HG02981 (cell line): ENCODE measurements at regions not wholly inside any gene's neighbourhood (a gene's known extent, or its start where the extent isn't known, plus 50 kb on each side); places are given as distances from the start of the nearest gene placed in this dataset.

Experiments
- ATAC-seq: cut with Tn5 transposase; IDR thresholded peaks from one replicate; pipeline ENCODE4 v1.9.1; 2021; ENCODE audit warnings: mild to moderate bottlenecking, moderate library complexity; ENCODE audit not compliant: unreplicated experiment

GRCh38 chr20:22909436-22909835, 125.7 kb upstream of the SSTR4 start:
- ATAC-seq = no peak

- ATAC-seq = no peak
Observed at GRCh38 chr20:22910287-22910852, 124.7 kb upstream of the SSTR4 start.

- no peak for ATAC-seq
Observed at GRCh38 chr20:22914291-22914690, 120.8 kb upstream of the SSTR4 start.

- ATAC-seq = no peak
Observed at GRCh38 chr20:22915512-22915911, 119.6 kb upstream of the SSTR4 start.

- ATAC-seq = no peak
Observed at GRCh38 chr20:22916021-22916842, 118.9 kb upstream of the SSTR4 start.

GRCh38 chr20:22918286-22918983, 116.7 kb upstream of the SSTR4 start:
- no peak for ATAC-seq

- no peak for ATAC-seq
Observed at GRCh38 chr20:22920898-22921297, 114.2 kb upstream of the SSTR4 start.

- ATAC-seq = no peak
Observed at GRCh38 chr20:22921595-22922421, 113.3 kb upstream of the SSTR4 start.

- ATAC-seq = no peak
Observed at GRCh38 chr20:22922987-22923386, 112.1 kb upstream of the SSTR4 start.

- no peak for ATAC-seq
Observed at GRCh38 chr20:22924046-22924737, 110.9 kb upstream of the SSTR4 start.

GRCh38 chr20:22924949-22925612, 110.0 kb upstream of the SSTR4 start:
- ATAC-seq = no peak

GRCh38 chr20:22925613-22925983, 109.5 kb upstream of the SSTR4 start:
- no peak for ATAC-seq

GRCh38 chr20:22927537-22927936, 107.6 kb upstream of the SSTR4 start:
- ATAC-seq = no peak

- ATAC-seq = no peak
Observed at GRCh38 chr20:22928679-22929078, 106.4 kb upstream of the SSTR4 start.

GRCh38 chr20:22929661-22930060, 105.5 kb upstream of the SSTR4 start:
- no peak for ATAC-seq

GRCh38 chr20:22931653-22932608, 103.2 kb upstream of the SSTR4 start:
- ATAC-seq = no peak

GRCh38 chr20:22939181-22939580, 95.9 kb upstream of the SSTR4 start:
- no peak for ATAC-seq

GRCh38 chr20:22940350-22940749, 94.8 kb upstream of the SSTR4 start:
- no peak for ATAC-seq

GRCh38 chr20:22941550-22941949, 93.6 kb upstream of the SSTR4 start:
- no peak for ATAC-seq
